ENCODE measurements at regions not wholly inside any gene's neighbourhood (a gene's known extent, or its start where the extent isn't known, plus 50 kb on each side); places are given as distances from the start of the nearest gene placed in this dataset.

- TF ChIP-seq CTCF (IDR thresholded peaks at IDR 0.05) (no peak), POLR2A (IDR thresholded peaks at IDR 0.05) (no peak), POLR2AphosphoS5 (IDR thresholded peaks at IDR 0.05) (no peak), EP300 (IDR thresholded peaks at IDR 0.05) (no peak)
These were observed 73.0 kb upstream of the KCNG1 start for GRCh38 chr20:51095633-51096521.

All from stomach (tissue), 4 donors.